Activated naive CD8-positive, alpha-beta T cell treated with anti-CD3 and anti-CD28 coated beads, Interleukin-2, amount 10 ng/mL, durations not matched to agents 7 days and 5 days (primary cell): ENCODE measurements at regions not wholly inside any gene's neighbourhood (a gene's known extent, or its start where the extent isn't known, plus 50 kb on each side); places are given as distances from the start of the nearest gene placed in this dataset.
"Not testable (repeated sequence)": the region's sequence is repeated elsewhere in the genome, so short reads cannot be mapped to it uniquely, and the experiment has no call there.

Experiments used
- ATAC-seq: fragments of 150-1000 bp; cut with Tn5 transposase; one replicate; pipeline ENCODE4 v1.10.0; 2021; ENCODE audit warnings: low read depth, moderate library complexity
- POLR2A ChIA-PET: fragments of 350-600 bp; sonication (Branson Sonifier 250); formaldehyde crosslinking; loops from one replicate; lab custom pipeline; 2021; ENCODE audit warnings: antibody characterized with exemption; lab: Charles Lee
- DNase-seq: peaks from one replicate; pipeline ENCODE4 v3.0.0; 2021
- H3K27ac Mint-ChIP-seq: one replicate; pipeline ENCODE4 v1.8.0; 2022; ENCODE audit warnings: mild to moderate bottlenecking, mixed read lengths
- H3K27me3 Mint-ChIP-seq: one replicate; pipeline ENCODE4 v1.8.0; 2022; ENCODE audit warnings: mild to moderate bottlenecking, moderate library complexity, mixed read lengths
- H3K36me3 Mint-ChIP-seq: one replicate; pipeline ENCODE4 v1.8.0; 2021; ENCODE audit warnings: mild to moderate bottlenecking, mixed read lengths
- H3K4me1 Mint-ChIP-seq: one replicate; pipeline ENCODE4 v1.8.0; 2021; ENCODE audit warnings: mixed read lengths
- H3K4me3 Mint-ChIP-seq: one replicate; pipeline ENCODE4 v1.8.0; 2022; ENCODE audit warnings: mild to moderate bottlenecking, moderate library complexity, mixed read lengths
- H3K9me3 Mint-ChIP-seq: one replicate; pipeline ENCODE4 v1.8.0; 2021; ENCODE audit warnings: mixed read lengths

- no peaks in the 10 kb centered on the region for H3K9me3 Mint-ChIP-seq
- no peak overlapping the region for H3K4me3 Mint-ChIP-seq
- POLR2A ChIA-PET = no interaction called here
- ATAC-seq (no peak), DNase-seq (no peak)
- H3K36me3 Mint-ChIP-seq = no peaks in the 10 kb centered on the region
- H3K27me3 Mint-ChIP-seq = peaks cover 2% of the 10 kb centered on the region
- H3K4me1 Mint-ChIP-seq = peaks cover 16% of the 10 kb centered on the region
- no peak overlapping the region for H3K27ac Mint-ChIP-seq
Measured at GRCh38 chr1:147050654-147051053, 112.5 kb downstream of the NBPF12 start.

GRCh38 chr1:147046863-147047394 is 108.8 kb downstream of the NBPF12 start:
- DNase-seq, H3K36me3 Mint-ChIP-seq, H3K9me3 Mint-ChIP-seq, H3K27me3 Mint-ChIP-seq: not testable (repeated sequence)
- POLR2A ChIA-PET = interaction anchor here (2.0 kb wide), 1 partner anchor 38 kb away, joined by 9 read pairs; no protein-coding TSS in a partner anchor
- Mint-ChIP-seq H3K4me3 (peak overlapping the region; percentile 57), H3K27ac (peak overlapping the region; percentile 66), H3K4me1 (peaks cover 22% of the 10 kb centered on the region)
- ATAC-seq = peak; percentile 58

- H3K27ac Mint-ChIP-seq = peak overlapping the region; percentile 66
- H3K4me1 Mint-ChIP-seq = peaks cover 22% of the 10 kb centered on the region
- H3K36me3 Mint-ChIP-seq = peaks cover 2% of the 10 kb centered on the region
- ATAC-seq (peak; percentile 18), DNase-seq (no peak)
- H3K9me3 Mint-ChIP-seq = peaks cover 2% of the 10 kb centered on the region
- H3K27me3 Mint-ChIP-seq = no peaks in the 10 kb centered on the region
- peak overlapping the region; percentile 57 for H3K4me3 Mint-ChIP-seq
- POLR2A ChIA-PET = interaction anchor here (2.0 kb wide), 1 partner anchor 38 kb away, joined by 9 read pairs; no protein-coding TSS in a partner anchor
Measured at GRCh38 chr1:147046189-147046862, 108.2 kb downstream of the NBPF12 start.
